ENCODE measurements at regions not wholly inside any gene's neighbourhood (a gene's known extent, or its start where the extent isn't known, plus 50 kb on each side); places are given as distances from the start of the nearest gene placed in this dataset.

DNA sequence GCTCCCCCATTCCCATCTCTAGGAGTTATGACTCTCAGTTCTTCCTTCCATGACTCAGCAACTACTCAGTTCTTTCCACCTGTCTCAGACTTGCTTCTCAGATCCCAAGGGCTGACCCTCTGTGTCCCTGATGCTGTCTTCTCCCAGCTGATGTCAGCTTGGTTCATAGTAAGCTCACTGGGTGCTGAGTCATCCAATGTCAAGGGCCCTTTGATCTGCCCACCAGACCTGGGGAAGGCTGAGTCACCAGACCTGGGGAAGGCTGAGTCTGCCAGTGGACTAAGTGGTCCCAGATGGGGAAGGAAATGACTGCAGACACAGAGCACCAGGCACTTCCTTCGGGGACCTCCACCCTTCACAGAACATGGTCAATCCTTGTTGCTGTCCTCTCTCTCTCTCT lies 76.1 kb upstream of the ZEB1 start (continued):
- TF ChIP-seq SOX13 (IDR thresholded peaks at IDR 0.05) = no peak
- TF ChIP-seq SOX13 (CRISPR knock-in tag; conservative IDR thresholded peaks at IDR 0.05 in 1 of 2, IDR thresholded peaks at IDR 0.05 in 1 of 2) = no peak
- TF ChIP-seq, protein P1, sequence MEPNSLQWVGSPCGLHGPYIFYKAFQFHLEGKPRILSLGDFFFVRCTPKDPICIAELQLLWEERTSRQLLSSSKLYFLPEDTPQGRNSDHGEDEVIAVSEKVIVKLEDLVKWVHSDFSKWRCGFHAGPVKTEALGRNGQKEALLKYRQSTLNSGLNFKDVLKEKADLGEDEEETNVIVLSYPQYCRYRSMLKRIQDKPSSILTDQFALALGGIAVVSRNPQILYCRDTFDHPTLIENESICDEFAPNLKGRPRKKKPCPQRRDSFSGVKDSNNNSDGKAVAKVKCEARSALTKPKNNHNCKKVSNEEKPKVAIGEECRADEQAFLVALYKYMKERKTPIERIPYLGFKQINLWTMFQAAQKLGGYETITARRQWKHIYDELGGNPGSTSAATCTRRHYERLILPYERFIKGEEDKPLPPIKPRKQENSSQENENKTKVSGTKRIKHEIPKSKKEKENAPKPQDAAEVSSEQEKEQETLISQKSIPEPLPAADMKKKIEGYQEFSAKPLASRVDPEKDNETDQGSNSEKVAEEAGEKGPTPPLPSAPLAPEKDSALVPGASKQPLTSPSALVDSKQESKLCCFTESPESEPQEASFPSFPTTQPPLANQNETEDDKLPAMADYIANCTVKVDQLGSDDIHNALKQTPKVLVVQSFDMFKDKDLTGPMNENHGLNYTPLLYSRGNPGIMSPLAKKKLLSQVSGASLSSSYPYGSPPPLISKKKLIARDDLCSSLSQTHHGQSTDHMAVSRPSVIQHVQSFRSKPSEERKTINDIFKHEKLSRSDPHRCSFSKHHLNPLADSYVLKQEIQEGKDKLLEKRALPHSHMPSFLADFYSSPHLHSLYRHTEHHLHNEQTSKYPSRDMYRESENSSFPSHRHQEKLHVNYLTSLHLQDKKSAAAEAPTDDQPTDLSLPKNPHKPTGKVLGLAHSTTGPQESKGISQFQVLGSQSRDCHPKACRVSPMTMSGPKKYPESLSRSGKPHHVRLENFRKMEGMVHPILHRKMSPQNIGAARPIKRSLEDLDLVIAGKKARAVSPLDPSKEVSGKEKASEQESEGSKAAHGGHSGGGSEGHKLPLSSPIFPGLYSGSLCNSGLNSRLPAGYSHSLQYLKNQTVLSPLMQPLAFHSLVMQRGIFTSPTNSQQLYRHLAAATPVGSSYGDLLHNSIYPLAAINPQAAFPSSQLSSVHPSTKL (CRISPR knock-in tag; IDR thresholded peaks at IDR 0.05) = peak; percentile 54; the same call in 1 of the 2 replicates
- TF ChIP-seq FOSL2 (CRISPR knock-in tag; IDR thresholded peaks at IDR 0.05) = peak; percentile 94
- TF ChIP-seq, protein P2, sequence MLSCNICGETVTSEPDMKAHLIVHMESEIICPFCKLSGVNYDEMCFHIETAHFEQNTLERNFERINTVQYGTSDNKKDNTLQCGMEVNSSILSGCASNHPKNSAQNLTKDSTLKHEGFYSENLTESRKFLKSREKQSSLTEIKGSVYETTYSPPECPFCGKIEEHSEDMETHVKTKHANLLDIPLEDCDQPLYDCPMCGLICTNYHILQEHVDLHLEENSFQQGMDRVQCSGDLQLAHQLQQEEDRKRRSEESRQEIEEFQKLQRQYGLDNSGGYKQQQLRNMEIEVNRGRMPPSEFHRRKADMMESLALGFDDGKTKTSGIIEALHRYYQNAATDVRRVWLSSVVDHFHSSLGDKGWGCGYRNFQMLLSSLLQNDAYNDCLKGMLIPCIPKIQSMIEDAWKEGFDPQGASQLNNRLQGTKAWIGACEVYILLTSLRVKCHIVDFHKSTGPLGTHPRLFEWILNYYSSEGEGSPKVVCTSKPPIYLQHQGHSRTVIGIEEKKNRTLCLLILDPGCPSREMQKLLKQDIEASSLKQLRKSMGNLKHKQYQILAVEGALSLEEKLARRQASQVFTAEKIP (CRISPR knock-in tag; IDR thresholded peaks at IDR 0.05; ENCODE audit: borderline replicate concordance) = no peak
- TF ChIP-seq ZNF501 (CRISPR knock-in tag; IDR thresholded peaks at IDR 0.05) = no peak
- TF ChIP-seq MIER3 (CRISPR knock-in tag; IDR thresholded peaks at IDR 0.05; ENCODE audit: borderline replicate concordance) = no peak
- no peak for TF ChIP-seq MED13 (CRISPR knock-in tag; IDR thresholded peaks at IDR 0.05)
- TF ChIP-seq SALL1 (CRISPR knock-in tag; IDR thresholded peaks at IDR 0.05) = 0 out of 2 replicates have a peak, but pooled peaks have one; percentile 21
- TF ChIP-seq, protein P3, sequence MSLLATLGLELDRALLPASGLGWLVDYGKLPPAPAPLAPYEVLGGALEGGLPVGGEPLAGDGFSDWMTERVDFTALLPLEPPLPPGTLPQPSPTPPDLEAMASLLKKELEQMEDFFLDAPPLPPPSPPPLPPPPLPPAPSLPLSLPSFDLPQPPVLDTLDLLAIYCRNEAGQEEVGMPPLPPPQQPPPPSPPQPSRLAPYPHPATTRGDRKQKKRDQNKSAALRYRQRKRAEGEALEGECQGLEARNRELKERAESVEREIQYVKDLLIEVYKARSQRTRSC (CRISPR knock-in tag; IDR thresholded peaks at IDR 0.05; ENCODE audit: low read depth) = no peak
- no peak for TF ChIP-seq ETS1 (CRISPR knock-in tag; IDR thresholded peaks at IDR 0.05)
- TF ChIP-seq RBAK (CRISPR knock-in tag; IDR thresholded peaks at IDR 0.05) = no peak
- TF ChIP-seq CC2D1A (CRISPR knock-in tag; IDR thresholded peaks at IDR 0.05) = no peak
- TF ChIP-seq DNMT1 (CRISPR knock-in tag; IDR thresholded peaks at IDR 0.05) = no peak
- peak; percentile 94 for TF ChIP-seq MAFG (CRISPR knock-in tag; IDR thresholded peaks at IDR 0.05)
- no peak for TF ChIP-seq ZNF343 (CRISPR knock-in tag; IDR thresholded peaks at IDR 0.05)
- TF ChIP-seq ZNF724P (CRISPR knock-in tag; IDR thresholded peaks at IDR 0.05; ENCODE audit: borderline replicate concordance) = no peak
- no peak for TF ChIP-seq HNF1B (CRISPR knock-in tag; IDR thresholded peaks at IDR 0.05)
- no peak for TF ChIP-seq ATF6 (CRISPR knock-in tag; conservative IDR thresholded peaks at IDR 0.05)
- TF ChIP-seq, protein P4, sequence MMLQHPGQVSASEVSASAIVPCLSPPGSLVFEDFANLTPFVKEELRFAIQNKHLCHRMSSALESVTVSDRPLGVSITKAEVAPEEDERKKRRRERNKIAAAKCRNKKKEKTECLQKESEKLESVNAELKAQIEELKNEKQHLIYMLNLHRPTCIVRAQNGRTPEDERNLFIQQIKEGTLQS (CRISPR knock-in tag; IDR thresholded peaks at IDR 0.05) = peak; percentile 57; the same call in 1 of the 2 replicates
